HFFc6 (cell line): ENCODE measurements at regions not wholly inside any gene's neighbourhood (a gene's known extent, or its start where the extent isn't known, plus 50 kb on each side); places are given as distances from the start of the nearest gene placed in this dataset.

Experiments used
- DNase-seq: peaks from one replicate; pipeline ENCODE4 v3.0.0-alpha.2; 2018
- H3K27ac Mint-ChIP-seq: 2 replicates; pipeline ENCODE4 v1.8.0; 2020; ENCODE audit warnings: mild to moderate bottlenecking, mixed read lengths
- H3K27me3 Mint-ChIP-seq: 2 replicates; pipeline ENCODE4 v1.8.0; 2021; ENCODE audit warnings: mild to moderate bottlenecking, moderate library complexity, mixed read lengths; ENCODE audit not compliant: insufficient read depth
- H3K36me3 Mint-ChIP-seq: 2 replicates; pipeline ENCODE4 v1.8.0; 2021; ENCODE audit warnings: low read depth, mixed read lengths
- H3K4me1 Mint-ChIP-seq: 2 replicates; pipeline ENCODE4 v1.8.0; 2020; ENCODE audit warnings: low read depth, mixed read lengths
- H3K4me3 Mint-ChIP-seq: 2 replicates; pipeline ENCODE4 v1.8.0; 2020; ENCODE audit warnings: mild to moderate bottlenecking, moderate library complexity, mixed read lengths
- H3K9me3 Mint-ChIP-seq: 2 replicates; pipeline ENCODE4 v1.8.0; 2020; ENCODE audit warnings: mild to moderate bottlenecking, mixed read lengths
- TF ChIP-seq, protein P1 (sequence below): fragments of 200-600 bp; sonication (generic); IDR thresholded peaks from 2 replicates; pipeline ENCODE4 v1.5.0; 2021; ENCODE audit warnings: antibody characterized with exemption, mild to moderate bottlenecking

DNA sequence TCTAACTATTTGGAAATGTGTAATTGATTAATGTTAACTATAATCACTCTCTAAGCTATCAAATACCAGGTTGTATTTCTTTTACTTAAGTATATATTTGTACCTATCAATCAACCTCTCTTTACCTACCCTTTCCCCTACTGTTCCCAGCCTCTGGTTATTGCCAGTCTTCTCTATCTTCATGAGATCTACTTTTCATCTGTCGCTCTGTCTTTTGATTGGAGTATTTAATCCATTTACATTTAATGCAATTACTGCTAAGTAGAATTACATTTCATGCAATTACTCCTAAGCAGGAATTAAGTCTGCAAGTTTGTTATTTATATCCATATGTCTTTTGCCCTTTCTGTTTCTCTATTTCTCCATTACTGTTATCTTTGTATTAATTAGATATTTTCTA, 148.1 kb downstream of the MAT2B start:
- DNase-seq = no peak
- Mint-ChIP-seq H3K4me3 (no peak overlapping the region), H3K9me3 (no peaks in the 10 kb centered on the region), H3K27ac (no peak overlapping the region), H3K36me3 (no peaks in the 10 kb centered on the region), H3K27me3 (no peaks in the 10 kb centered on the region), H3K4me1 (no peaks in the 10 kb centered on the region)
- TF ChIP-seq, protein P1, sequence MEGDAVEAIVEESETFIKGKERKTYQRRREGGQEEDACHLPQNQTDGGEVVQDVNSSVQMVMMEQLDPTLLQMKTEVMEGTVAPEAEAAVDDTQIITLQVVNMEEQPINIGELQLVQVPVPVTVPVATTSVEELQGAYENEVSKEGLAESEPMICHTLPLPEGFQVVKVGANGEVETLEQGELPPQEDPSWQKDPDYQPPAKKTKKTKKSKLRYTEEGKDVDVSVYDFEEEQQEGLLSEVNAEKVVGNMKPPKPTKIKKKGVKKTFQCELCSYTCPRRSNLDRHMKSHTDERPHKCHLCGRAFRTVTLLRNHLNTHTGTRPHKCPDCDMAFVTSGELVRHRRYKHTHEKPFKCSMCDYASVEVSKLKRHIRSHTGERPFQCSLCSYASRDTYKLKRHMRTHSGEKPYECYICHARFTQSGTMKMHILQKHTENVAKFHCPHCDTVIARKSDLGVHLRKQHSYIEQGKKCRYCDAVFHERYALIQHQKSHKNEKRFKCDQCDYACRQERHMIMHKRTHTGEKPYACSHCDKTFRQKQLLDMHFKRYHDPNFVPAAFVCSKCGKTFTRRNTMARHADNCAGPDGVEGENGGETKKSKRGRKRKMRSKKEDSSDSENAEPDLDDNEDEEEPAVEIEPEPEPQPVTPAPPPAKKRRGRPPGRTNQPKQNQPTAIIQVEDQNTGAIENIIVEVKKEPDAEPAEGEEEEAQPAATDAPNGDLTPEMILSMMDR = no peak

GRCh38 chr5:163658702-163659567, 153.5 kb downstream of the MAT2B start:
- TF ChIP-seq, protein P1 = no peak
- Mint-ChIP-seq H3K4me3 (no peak overlapping the region), H3K36me3 (no peaks in the 10 kb centered on the region), H3K4me1 (no peaks in the 10 kb centered on the region), H3K9me3 (no peaks in the 10 kb centered on the region), H3K27ac (no peak overlapping the region), H3K27me3 (peaks cover 2% of the 10 kb centered on the region; the same call in 1 of the 2 replicates)
- DNase-seq = no peak

- DNase-seq = no peak
- Mint-ChIP-seq H3K27ac (no peak overlapping the region), H3K9me3 (no peaks in the 10 kb centered on the region), H3K4me1 (no peaks in the 10 kb centered on the region), H3K36me3 (no peaks in the 10 kb centered on the region), H3K4me3 (no peak overlapping the region), H3K27me3 (peaks cover 2% of the 10 kb centered on the region; the same call in 1 of the 2 replicates)
- TF ChIP-seq, protein P1 = no peak
Observed at GRCh38 chr5:163659568-163659902, 154.1 kb downstream of the MAT2B start.

GRCh38 chr5:163660486-163660885, 155.1 kb downstream of the MAT2B start:
- Mint-ChIP-seq H3K27ac (no peak overlapping the region), H3K27me3 (peaks cover 2% of the 10 kb centered on the region; the same call in 1 of the 2 replicates), H3K9me3 (no peaks in the 10 kb centered on the region), H3K4me3 (no peak overlapping the region), H3K36me3 (no peaks in the 10 kb centered on the region), H3K4me1 (no peaks in the 10 kb centered on the region)
- TF ChIP-seq, protein P1 = no peak
- no peak for DNase-seq

DNA sequence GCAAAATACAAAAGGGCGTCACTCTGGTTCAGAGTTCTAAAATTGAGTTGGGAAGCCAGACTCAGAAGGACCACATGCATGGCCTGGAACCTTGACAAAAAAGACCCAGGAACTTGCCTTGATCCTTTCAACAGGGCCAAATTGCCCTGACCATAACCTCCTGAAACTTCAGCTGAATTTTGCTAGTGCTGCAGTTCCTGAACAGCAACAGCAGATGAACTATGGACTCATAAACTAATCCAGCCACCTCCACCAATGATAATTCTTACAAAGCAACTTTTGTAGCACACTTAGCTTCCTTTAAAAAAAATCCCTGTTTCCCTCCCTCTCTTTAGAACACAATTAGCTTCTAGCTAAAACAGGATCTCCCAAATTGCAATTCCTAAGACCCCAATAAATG, 155.9 kb downstream of the MAT2B start:
- Mint-ChIP-seq H3K27ac (no peak overlapping the region), H3K36me3 (no peaks in the 10 kb centered on the region), H3K4me3 (no peak overlapping the region), H3K4me1 (no peaks in the 10 kb centered on the region), H3K27me3 (peaks cover 2% of the 10 kb centered on the region; the same call in 1 of the 2 replicates), H3K9me3 (no peaks in the 10 kb centered on the region)
- DNase-seq = no peak
- TF ChIP-seq, protein P1 = no peak
